ENCODE measurements at regions not wholly inside any gene's neighbourhood (a gene's known extent, or its start where the extent isn't known, plus 50 kb on each side); places are given as distances from the start of the nearest gene placed in this dataset.

DNA sequence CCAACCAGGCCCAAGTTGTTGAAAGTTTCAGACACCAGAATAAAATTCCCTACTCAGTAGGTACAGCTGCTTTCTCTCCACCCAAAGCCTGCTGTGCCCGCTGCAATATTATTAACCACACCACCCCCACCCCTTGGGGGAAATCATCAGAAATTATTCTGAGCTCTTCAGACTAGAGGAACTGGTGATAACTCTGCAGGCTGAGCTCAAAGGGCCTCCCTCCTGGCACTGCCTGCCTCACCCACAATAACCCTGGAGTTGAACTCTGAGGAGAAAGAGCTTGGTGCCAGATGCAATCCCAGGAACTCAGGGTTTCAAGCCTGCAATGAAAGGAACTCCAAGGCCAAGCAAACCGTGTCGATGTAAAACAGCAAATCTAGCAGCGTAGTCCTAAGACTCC is 381.7 kb upstream of the ZNF507 start:
- no peak overlapping the region for H3K27ac ChIP-seq
- TF ChIP-seq, protein P1, sequence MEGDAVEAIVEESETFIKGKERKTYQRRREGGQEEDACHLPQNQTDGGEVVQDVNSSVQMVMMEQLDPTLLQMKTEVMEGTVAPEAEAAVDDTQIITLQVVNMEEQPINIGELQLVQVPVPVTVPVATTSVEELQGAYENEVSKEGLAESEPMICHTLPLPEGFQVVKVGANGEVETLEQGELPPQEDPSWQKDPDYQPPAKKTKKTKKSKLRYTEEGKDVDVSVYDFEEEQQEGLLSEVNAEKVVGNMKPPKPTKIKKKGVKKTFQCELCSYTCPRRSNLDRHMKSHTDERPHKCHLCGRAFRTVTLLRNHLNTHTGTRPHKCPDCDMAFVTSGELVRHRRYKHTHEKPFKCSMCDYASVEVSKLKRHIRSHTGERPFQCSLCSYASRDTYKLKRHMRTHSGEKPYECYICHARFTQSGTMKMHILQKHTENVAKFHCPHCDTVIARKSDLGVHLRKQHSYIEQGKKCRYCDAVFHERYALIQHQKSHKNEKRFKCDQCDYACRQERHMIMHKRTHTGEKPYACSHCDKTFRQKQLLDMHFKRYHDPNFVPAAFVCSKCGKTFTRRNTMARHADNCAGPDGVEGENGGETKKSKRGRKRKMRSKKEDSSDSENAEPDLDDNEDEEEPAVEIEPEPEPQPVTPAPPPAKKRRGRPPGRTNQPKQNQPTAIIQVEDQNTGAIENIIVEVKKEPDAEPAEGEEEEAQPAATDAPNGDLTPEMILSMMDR (conservative IDR thresholded peaks at IDR 0.05) = no peak

DNA sequence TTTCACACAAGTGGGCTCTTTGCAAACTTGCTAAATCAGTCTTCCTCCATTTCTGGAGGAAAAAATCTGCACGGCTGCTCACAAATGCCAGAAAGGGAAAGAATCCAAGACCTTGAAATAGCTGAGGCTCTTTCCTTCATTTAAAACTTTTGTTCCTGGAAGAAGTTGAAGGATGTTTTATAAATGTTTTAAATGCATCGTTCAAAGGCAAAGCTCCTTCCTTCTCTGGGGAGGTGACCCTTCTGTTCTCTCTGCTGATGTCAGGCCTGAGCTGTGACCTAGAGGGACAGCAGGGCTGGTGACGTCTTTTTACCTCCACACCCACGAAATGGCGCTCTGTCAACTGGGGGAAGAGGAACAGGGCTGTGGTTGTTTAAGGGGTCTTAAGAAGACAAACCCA is 376.4 kb upstream of the ZNF507 start:
- TF ChIP-seq, protein P1 (conservative IDR thresholded peaks at IDR 0.05) = no peak
- no peak overlapping the region for H3K27ac ChIP-seq

DNA sequence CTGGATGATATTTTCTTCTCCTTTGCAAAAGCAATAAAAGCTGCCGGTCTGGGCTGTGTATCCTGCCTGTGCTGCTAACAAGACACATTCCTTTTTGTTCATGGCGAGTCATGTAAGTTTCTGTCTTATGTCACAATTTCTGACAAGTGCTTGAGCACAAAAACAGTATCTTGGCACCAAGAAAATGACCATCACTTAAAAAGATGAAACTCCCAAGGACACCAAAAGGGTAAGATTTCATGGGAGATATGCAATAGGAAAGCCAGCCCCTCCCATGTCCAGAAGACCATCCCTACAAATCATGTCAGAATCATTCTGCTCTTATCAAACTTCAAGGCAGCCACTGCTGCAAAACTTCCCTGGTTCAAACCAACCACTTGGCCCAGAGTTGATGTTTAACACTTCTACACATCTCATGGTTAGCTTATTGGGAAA is 375.4 kb upstream of the ZNF507 start:
- H3K27ac ChIP-seq = no peak overlapping the region
- TF ChIP-seq, protein P1 (conservative IDR thresholded peaks at IDR 0.05) = no peak

DNA sequence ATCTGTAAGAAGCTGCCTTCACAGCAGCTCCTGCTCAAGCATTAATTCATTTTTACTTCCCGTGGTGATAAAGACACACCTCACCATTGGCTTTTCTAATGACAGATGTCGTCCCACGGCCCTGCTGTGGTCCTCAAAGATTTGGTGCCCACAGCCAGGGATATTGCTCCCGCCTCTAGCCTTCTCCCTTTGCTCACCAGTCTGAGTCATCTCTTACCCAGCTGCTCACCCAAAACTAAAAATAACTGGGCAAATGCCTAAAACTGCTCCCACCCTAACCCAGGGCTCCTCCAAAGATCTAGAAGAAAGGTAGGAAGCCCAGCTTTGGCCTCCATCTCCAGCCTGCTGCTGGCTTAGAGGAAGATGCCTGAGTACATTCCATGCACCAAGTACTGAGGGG is 371.1 kb upstream of the ZNF507 start:
- TF ChIP-seq, protein P1 (conservative IDR thresholded peaks at IDR 0.05) = no peak
- no peak overlapping the region for H3K27ac ChIP-seq

DNA sequence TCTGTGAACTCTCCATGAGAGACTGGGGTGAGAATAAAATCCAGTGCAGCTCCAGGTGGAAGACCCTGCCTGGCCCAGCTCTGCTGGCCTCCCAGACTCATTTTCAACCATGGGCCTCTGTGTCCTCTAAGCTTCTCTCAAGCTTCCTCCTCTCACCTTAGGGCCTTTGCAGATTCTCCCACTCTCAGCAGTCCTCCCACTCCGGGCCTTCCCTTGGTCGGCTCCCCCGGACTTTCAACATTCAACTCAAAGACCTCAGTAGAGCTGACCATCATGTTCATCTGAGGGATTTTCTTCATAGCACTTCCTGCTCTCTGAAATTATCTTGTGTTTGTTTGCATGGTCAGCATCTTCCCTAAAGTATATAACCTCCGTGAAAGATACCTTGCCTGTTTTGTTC is 370.5 kb upstream of the ZNF507 start:
- TF ChIP-seq, protein P1 (conservative IDR thresholded peaks at IDR 0.05) = no peak

DNA sequence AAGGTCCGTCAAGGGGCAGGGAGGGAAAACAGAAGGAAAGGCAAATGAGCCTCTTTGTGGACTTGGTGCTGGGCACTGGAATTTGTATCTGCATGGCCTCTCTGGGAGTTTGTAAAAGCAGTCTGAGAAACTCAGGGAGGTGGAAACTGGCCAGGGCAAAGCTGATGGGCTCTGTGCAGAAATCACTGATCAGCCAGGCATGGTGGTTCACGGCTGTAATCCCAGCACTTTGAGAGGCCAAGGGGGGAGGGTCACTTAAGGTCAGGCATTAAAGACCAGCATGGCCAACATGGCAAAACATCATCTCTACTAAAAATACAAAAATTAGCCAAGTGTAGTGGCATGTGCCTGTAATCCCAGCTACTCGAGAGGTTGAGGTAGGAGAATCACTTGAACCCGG is 369.9 kb upstream of the ZNF507 start:
- TF ChIP-seq, protein P1 (conservative IDR thresholded peaks at IDR 0.05) = no peak
- H3K27ac ChIP-seq = no peak overlapping the region

More for the DNA sequence above, 370.5 kb upstream of the ZNF507 start:
- H3K27ac ChIP-seq = no peak overlapping the region

DNA sequence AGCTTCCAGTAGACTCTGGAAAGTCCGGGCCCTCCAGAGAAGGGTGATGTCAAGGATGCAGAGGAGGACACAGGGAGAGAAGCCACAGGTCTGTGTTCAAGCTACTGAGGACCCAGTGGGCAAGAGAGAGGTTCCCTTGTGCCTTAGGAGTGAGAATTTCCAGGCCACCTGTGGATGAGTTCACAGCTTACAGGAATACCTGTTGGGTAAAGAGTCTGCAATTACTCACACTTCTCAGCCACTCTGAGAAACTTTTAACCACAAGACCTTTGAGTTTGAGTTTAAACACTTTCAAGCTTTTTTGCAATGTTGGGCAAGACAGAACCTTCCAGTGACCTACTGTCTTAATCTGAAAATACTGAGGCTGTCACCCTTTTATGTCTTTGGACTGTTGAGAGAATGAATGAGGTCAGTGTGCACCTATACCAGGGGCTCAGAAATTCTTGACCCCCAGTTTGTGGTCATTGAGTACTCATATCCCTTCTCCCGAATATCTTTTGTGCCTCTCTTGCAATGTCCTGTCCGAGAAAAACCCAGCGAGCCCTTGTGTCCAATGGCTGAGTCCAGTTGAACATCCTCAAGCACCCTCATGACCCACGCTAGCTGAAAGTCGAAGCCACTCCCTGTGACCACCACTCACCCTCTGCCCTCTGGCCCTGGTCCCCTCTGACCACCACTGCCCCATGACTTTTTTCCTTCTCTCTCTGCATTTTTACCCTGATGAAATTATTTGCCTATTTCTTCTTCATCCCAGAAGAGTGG is 368.5 kb upstream of the ZNF507 start:
- TF ChIP-seq, protein P1 (conservative IDR thresholded peaks at IDR 0.05) = no peak
- no peak overlapping the region for H3K27ac ChIP-seq
